OCI-LY7 (cell line): ENCODE measurements at regions not wholly inside any gene's neighbourhood (a gene's known extent, or its start where the extent isn't known, plus 50 kb on each side); places are given as distances from the start of the nearest gene placed in this dataset.

Experiments used
- BruUV-seq: library from RNA; stranded (reverse); fragments of 400-500 nt; replicated peaks from 2 replicates; lab custom pipeline; 2021; lab: Mats Ljungman, UMichigan
- CTCF ChIA-PET: fragments of 300-600 bp; sonication (Branson Sonifier 250); formaldehyde crosslinking; loops from one replicate; lab custom pipeline; 2022; ENCODE audit warnings: antibody characterized with exemption; ENCODE audit not compliant: unreplicated experiment; lab: Charles Lee
- POLR2A ChIA-PET: fragments of 300-600 bp; sonication (Branson Sonifier 250); formaldehyde crosslinking; loops from one replicate; lab custom pipeline; 2022; ENCODE audit warnings: antibody characterized with exemption; lab: Charles Lee
- DNase-seq: peaks from one replicate; pipeline ENCODE4 v3.0.0-alpha.2; 2015; ENCODE audit warnings: low spot score
- H2AFZ ChIP-seq: fragments of 200-600 bp; sonication (generic), shearing (Covaris generic); 2 replicates; pipeline ENCODE4 v1.6.1; 2014; ENCODE audit warnings: mild to moderate bottlenecking, antibody characterized with exemption, low read length, moderate library complexity
- H3K27ac ChIP-seq: fragments of 200-600 bp; sonication (generic); 2 replicates; pipeline ENCODE4 v1.5.1; 2014; ENCODE audit warnings: mixed run types, low read depth, mild to moderate bottlenecking, moderate library complexity, low read length, inconsistent platforms; ENCODE audit not compliant: poor library complexity, severe bottlenecking
- H3K36me3 ChIP-seq: fragments of 200-600 bp; sonication (generic); 2 replicates; pipeline ENCODE4 v1.6.1; 2014; ENCODE audit warnings: mild to moderate bottlenecking, antibody characterized with exemption, low read length, moderate library complexity, mixed read lengths; ENCODE audit not compliant: insufficient read depth
- H3K4me1 ChIP-seq: fragments of 200-600 bp; sonication (generic); 2 replicates; pipeline ENCODE4 v1.5.1; 2014; ENCODE audit warnings: mild to moderate bottlenecking, low read length; ENCODE audit not compliant: insufficient read depth, poor library complexity, severe bottlenecking
- H3K4me2 ChIP-seq: fragments of 200-600 bp; sonication (generic); 2 replicates; pipeline ENCODE4 v1.6.1; 2014; ENCODE audit warnings: mild to moderate bottlenecking, low read length
- H3K4me3 ChIP-seq: fragments of 200-600 bp; sonication (generic); 2 replicates; pipeline ENCODE4 v1.5.1; 2014; ENCODE audit warnings: mild to moderate bottlenecking, low read depth, low read length; ENCODE audit not compliant: poor library complexity, severe bottlenecking
- H3K79me2 ChIP-seq: fragments of 200-600 bp; sonication (generic); 2 replicates; pipeline ENCODE4 v1.6.1; 2016; ENCODE audit warnings: low read depth, mild to moderate bottlenecking, low read length, moderate library complexity, mixed read lengths; ENCODE audit not compliant: insufficient read depth
- H3K9me2 ChIP-seq: fragments of 200-600 bp; sonication (generic); 2 replicates; pipeline ENCODE4 v1.6.1; 2016; ENCODE audit warnings: mild to moderate bottlenecking, low read length, mixed read lengths; ENCODE audit not compliant: insufficient read depth
- H3K9me3 ChIP-seq: fragments of 200-600 bp; sonication (generic); 2 replicates; pipeline ENCODE4 v1.6.1; 2014; ENCODE audit warnings: mild to moderate bottlenecking, mixed run types, low read length, mixed read lengths
- H4K20me1 ChIP-seq: fragments of 200-600 bp; sonication (generic); 2 replicates; pipeline ENCODE4 v1.6.1; 2014; ENCODE audit warnings: mild to moderate bottlenecking, antibody characterized with exemption, low read length, moderate library complexity, mixed read lengths; ENCODE audit not compliant: insufficient read depth
- EZH2phosphoT487 ChIP-seq: fragments of 200-600 bp; sonication (generic); IDR thresholded peaks from 2 replicates; pipeline ENCODE4 v1.6.1; 2018; ENCODE audit warnings: low read depth, borderline replicate concordance, mild to moderate bottlenecking, mixed run types, antibody characterized with exemption, low read length, moderate library complexity, mixed read lengths
- intact Hi-C: fragments of 100-400 bp; cut with micrococcal nuclease; formaldehyde crosslinking; loops from one replicate; pipeline ENCODE4 v1.10.0; 2022; ENCODE audit not compliant: unreplicated experiment
- TF ChIP-seq, protein P1 (sequence below): fragments of 200-600 bp; sonication (generic); conservative IDR thresholded peaks from 2 replicates; pipeline ENCODE4 v1.5.1; 2014; ENCODE audit warnings: mild to moderate bottlenecking, antibody characterized with exemption, low read length, moderate library complexity, mixed read lengths

GRCh38 chr3:96101006-96101560 is 713.3 kb upstream of the EPHA6 start:
- DNase-seq = no peak
- BruUV-seq = no TSS peak
- TF ChIP-seq, protein P1, sequence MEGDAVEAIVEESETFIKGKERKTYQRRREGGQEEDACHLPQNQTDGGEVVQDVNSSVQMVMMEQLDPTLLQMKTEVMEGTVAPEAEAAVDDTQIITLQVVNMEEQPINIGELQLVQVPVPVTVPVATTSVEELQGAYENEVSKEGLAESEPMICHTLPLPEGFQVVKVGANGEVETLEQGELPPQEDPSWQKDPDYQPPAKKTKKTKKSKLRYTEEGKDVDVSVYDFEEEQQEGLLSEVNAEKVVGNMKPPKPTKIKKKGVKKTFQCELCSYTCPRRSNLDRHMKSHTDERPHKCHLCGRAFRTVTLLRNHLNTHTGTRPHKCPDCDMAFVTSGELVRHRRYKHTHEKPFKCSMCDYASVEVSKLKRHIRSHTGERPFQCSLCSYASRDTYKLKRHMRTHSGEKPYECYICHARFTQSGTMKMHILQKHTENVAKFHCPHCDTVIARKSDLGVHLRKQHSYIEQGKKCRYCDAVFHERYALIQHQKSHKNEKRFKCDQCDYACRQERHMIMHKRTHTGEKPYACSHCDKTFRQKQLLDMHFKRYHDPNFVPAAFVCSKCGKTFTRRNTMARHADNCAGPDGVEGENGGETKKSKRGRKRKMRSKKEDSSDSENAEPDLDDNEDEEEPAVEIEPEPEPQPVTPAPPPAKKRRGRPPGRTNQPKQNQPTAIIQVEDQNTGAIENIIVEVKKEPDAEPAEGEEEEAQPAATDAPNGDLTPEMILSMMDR = no peak
- no peak for TF ChIP-seq EZH2phosphoT487
- Histone ChIP-seq H3K79me2 (no peaks in the 10 kb centered on the region), H4K20me1 (no peaks in the 10 kb centered on the region), H3K4me3 (no peak overlapping the region), H3K4me1 (no peaks in the 10 kb centered on the region), H3K9me2 (no peaks in the 10 kb centered on the region), H3K4me2 (no peak overlapping the region), H3K27ac (no peak overlapping the region), H3K9me3 (no peaks in the 10 kb centered on the region), H3K36me3 (no peaks in the 10 kb centered on the region), H2AFZ (no peak overlapping the region)
- CTCF ChIA-PET = no interaction called here
- intact Hi-C loops = no loop called here
- POLR2A ChIA-PET = no interaction called here

- Histone ChIP-seq H3K4me1 (no peaks in the 10 kb centered on the region), H2AFZ (no peak overlapping the region), H3K9me3 (no peaks in the 10 kb centered on the region), H3K27ac (no peak overlapping the region), H3K4me2 (no peak overlapping the region), H3K4me3 (no peak overlapping the region), H4K20me1 (no peaks in the 10 kb centered on the region), H3K79me2 (no peaks in the 10 kb centered on the region), H3K9me2 (no peaks in the 10 kb centered on the region), H3K36me3 (no peaks in the 10 kb centered on the region)
- intact Hi-C loops = no loop called here
- CTCF ChIA-PET = no interaction called here
- TF ChIP-seq, protein P1 = no peak
- TF ChIP-seq EZH2phosphoT487 = no peak
- BruUV-seq = no TSS peak
- DNase-seq = no peak
- POLR2A ChIA-PET = interaction anchor here (0.6 kb wide), 1 partner anchor 421 kb away, joined by 3 read pairs; no protein-coding TSS in a partner anchor
These were observed 707.7 kb upstream of the EPHA6 start for GRCh38 chr3:96106701-96107100.
